ENCODE measurements at regions not wholly inside any gene's neighbourhood (a gene's known extent, or its start where the extent isn't known, plus 50 kb on each side); places are given as distances from the start of the nearest gene placed in this dataset.
"Not testable (repeated sequence)": the region's sequence is repeated elsewhere in the genome, so short reads cannot be mapped to it uniquely, and the experiment has no call there.

- no TSS peak for BruUV-seq (replicated peaks)
- POLR2A ChIA-PET (ENCODE audit: unreplicated experiment): no interaction called here
Observed at GRCh38 chr2:357811-358210, 69.9 kb upstream of the ALKAL2 start.

GRCh38 chr2:356304-356703 lies 68.4 kb upstream of the ALKAL2 start:
- POLR2A ChIA-PET (ENCODE audit: unreplicated experiment); H4K20me1 ChIP-seq (ENCODE audit: insufficient read depth); H3K36me3 ChIP-seq (ENCODE audit: low read depth); H3K27ac ChIP-seq; H3K4me3 ChIP-seq; H3F3A ChIP-seq (ENCODE audit: insufficient read depth, low read depth); H3K4me1 ChIP-seq (replicated peaks; ENCODE audit: insufficient read depth); BruUV-seq (replicated peaks); H3K79me2 ChIP-seq (ENCODE audit: low read depth); H3K9me2 ChIP-seq (ENCODE audit: insufficient read depth); H2AFZ ChIP-seq; DNase-seq; H3K4me2 ChIP-seq; H3K9me3 ChIP-seq (ENCODE audit: insufficient read depth, low read depth); intact Hi-C loops (cut with micrococcal nuclease; ENCODE audit: unreplicated experiment); CTCF ChIA-PET: not testable (repeated sequence)
- peaks cover 68% of the 10 kb centered on the region for H3K27me3 ChIP-seq (ENCODE audit: insufficient read depth, low read depth)

More at GRCh38 chr2:357811-358210, 69.9 kb upstream of the ALKAL2 start:
- Histone ChIP-seq H3K4me1 (replicated peaks; ENCODE audit: insufficient read depth) (no peaks in the 10 kb centered on the region), H3K79me2 (ENCODE audit: low read depth) (no peaks in the 10 kb centered on the region), H3F3A (ENCODE audit: insufficient read depth, low read depth) (no peaks in the 10 kb centered on the region), H3K4me3 (no peak overlapping the region), H4K20me1 (ENCODE audit: insufficient read depth) (no peaks in the 10 kb centered on the region), H3K27ac (no peak overlapping the region), H3K4me2 (no peak overlapping the region), H3K36me3 (ENCODE audit: low read depth) (no peaks in the 10 kb centered on the region), H3K27me3 (ENCODE audit: insufficient read depth, low read depth) (peaks cover 83% of the 10 kb centered on the region), H3K9me2 (ENCODE audit: insufficient read depth) (no peaks in the 10 kb centered on the region), H2AFZ (no peak overlapping the region), H3K9me3 (ENCODE audit: insufficient read depth, low read depth) (0 out of 2 replicates have a peak, but pooled peaks cover 6% of the 10 kb centered on the region)
- intact Hi-C loops (cut with micrococcal nuclease; ENCODE audit: unreplicated experiment): no loop called here
- TF ChIP-seq CTCF (conservative IDR thresholded peaks at IDR 0.05) (no peak), EZH2 (IDR thresholded peaks at IDR 0.05; ENCODE audit: low read depth) (no peak)
- CTCF ChIA-PET: no interaction called here
- DNase-seq: no peak

- no peak for TF ChIP-seq EZH2 (IDR thresholded peaks at IDR 0.05; ENCODE audit: low read depth)
- TF ChIP-seq CTCF (conservative IDR thresholded peaks at IDR 0.05): no peak
- H2AFZ ChIP-seq: no peak overlapping the region
- no peaks in the 10 kb centered on the region for H3F3A ChIP-seq (ENCODE audit: insufficient read depth, low read depth)
- H3K4me1 ChIP-seq (replicated peaks; ENCODE audit: insufficient read depth): no peaks in the 10 kb centered on the region
- H3K4me2 ChIP-seq: no peak overlapping the region
- no peaks in the 10 kb centered on the region for H3K79me2 ChIP-seq (ENCODE audit: low read depth)
- H4K20me1 ChIP-seq (ENCODE audit: insufficient read depth): no peaks in the 10 kb centered on the region
- no peaks in the 10 kb centered on the region for H3K9me2 ChIP-seq (ENCODE audit: insufficient read depth)
- no peak overlapping the region for H3K4me3 ChIP-seq
- H3K36me3 ChIP-seq (ENCODE audit: low read depth): no peaks in the 10 kb centered on the region
- H3K9me3 ChIP-seq (ENCODE audit: insufficient read depth, low read depth): no peaks in the 10 kb centered on the region
- H3K27ac ChIP-seq: no peak overlapping the region
- no TSS peak for BruUV-seq (replicated peaks)
- H3K27me3 ChIP-seq (ENCODE audit: insufficient read depth, low read depth): peaks cover 63% of the 10 kb centered on the region
- POLR2A ChIA-PET (ENCODE audit: unreplicated experiment): no interaction called here
- no peak for DNase-seq
- intact Hi-C loops (cut with micrococcal nuclease; ENCODE audit: unreplicated experiment): no loop called here
- CTCF ChIA-PET: no interaction called here
Observed at GRCh38 chr2:355773-356172, 67.9 kb upstream of the ALKAL2 start.

- H3K4me1 ChIP-seq (replicated peaks; ENCODE audit: insufficient read depth): no peaks in the 10 kb centered on the region
- no peaks in the 10 kb centered on the region for H3K79me2 ChIP-seq (ENCODE audit: low read depth)
- H3F3A ChIP-seq (ENCODE audit: insufficient read depth, low read depth): no peaks in the 10 kb centered on the region
- no peak overlapping the region for H3K4me2 ChIP-seq
- intact Hi-C loops (cut with micrococcal nuclease; ENCODE audit: unreplicated experiment): no loop called here
- H3K9me2 ChIP-seq (ENCODE audit: insufficient read depth): no peaks in the 10 kb centered on the region
- H4K20me1 ChIP-seq (ENCODE audit: insufficient read depth): no peaks in the 10 kb centered on the region
- H3K36me3 ChIP-seq (ENCODE audit: low read depth): no peaks in the 10 kb centered on the region
- H3K9me3 ChIP-seq (ENCODE audit: insufficient read depth, low read depth): no peaks in the 10 kb centered on the region
- peaks cover 48% of the 10 kb centered on the region for H3K27me3 ChIP-seq (ENCODE audit: insufficient read depth, low read depth)
- TF ChIP-seq EZH2 (IDR thresholded peaks at IDR 0.05; ENCODE audit: low read depth): no peak
- no peak for TF ChIP-seq CTCF (conservative IDR thresholded peaks at IDR 0.05)
- DNase-seq: no peak
- H3K4me3 ChIP-seq: no peak overlapping the region
- no peak overlapping the region for H3K27ac ChIP-seq
- H2AFZ ChIP-seq: no peak overlapping the region
- CTCF ChIA-PET: no interaction called here
- POLR2A ChIA-PET (ENCODE audit: unreplicated experiment): no interaction called here
- no TSS peak for BruUV-seq (replicated peaks)
Observed at GRCh38 chr2:352696-353095, 64.8 kb upstream of the ALKAL2 start.
